Keratinocyte (primary cell): ENCODE measurements at regions not wholly inside any gene's neighbourhood (a gene's known extent, or its start where the extent isn't known, plus 50 kb on each side); places are given as distances from the start of the nearest gene placed in this dataset.
"Not testable (repeated sequence)": the region's sequence is repeated elsewhere in the genome, so short reads cannot be mapped to it uniquely, and the experiment has no call there.

ENCODE experiments used
- EZH2 ChIP-seq: IDR thresholded peaks from one replicate; pipeline ENCODE4 v1.6.1; 2012; ENCODE audit warnings: inconsistent platforms, mild to moderate bottlenecking, low read length, moderate library complexity
- TF ChIP-seq, protein P1 (sequence below), 3 experiments: IDR thresholded peaks in 1 of 3; conservative IDR thresholded peaks in 1 of 3; optimal IDR thresholded peaks in 1 of 3; 2 replicates in 2 of 3; 3 replicates in 1 of 3; pipeline versions ENCODE3 to v1.5.1; 2011; ENCODE audit warnings: low read length in 3 of 3, mild to moderate bottlenecking in 3 of 3, moderate library complexity in 2 of 3, control low read depth in 1 of 3, inconsistent platforms in 1 of 3; ENCODE audit not compliant: insufficient read depth in 2 of 3; ENCODE audit errors: extremely low read depth in 1 of 3

DNA sequence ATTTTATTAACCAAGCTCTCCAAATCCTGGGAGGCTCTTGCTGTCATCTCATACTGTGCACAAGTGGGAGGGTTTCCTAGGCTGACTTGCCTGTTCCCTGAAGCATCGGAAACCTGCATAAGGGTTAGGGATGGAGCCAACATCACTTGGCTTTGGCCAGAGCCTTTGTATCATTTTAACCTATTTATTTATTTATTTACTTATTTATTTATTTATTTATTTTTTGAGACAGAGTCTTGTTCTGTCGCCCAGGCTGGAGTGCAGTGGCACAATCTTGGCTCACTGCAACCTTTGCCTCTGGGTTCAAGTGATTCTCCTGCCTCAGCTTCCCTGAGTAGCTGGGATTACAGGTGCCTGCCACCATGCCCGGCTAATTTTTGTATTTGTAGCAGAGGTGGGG lies 645.9 kb downstream of the TYW1 start:
- TF ChIP-seq, protein P1, sequence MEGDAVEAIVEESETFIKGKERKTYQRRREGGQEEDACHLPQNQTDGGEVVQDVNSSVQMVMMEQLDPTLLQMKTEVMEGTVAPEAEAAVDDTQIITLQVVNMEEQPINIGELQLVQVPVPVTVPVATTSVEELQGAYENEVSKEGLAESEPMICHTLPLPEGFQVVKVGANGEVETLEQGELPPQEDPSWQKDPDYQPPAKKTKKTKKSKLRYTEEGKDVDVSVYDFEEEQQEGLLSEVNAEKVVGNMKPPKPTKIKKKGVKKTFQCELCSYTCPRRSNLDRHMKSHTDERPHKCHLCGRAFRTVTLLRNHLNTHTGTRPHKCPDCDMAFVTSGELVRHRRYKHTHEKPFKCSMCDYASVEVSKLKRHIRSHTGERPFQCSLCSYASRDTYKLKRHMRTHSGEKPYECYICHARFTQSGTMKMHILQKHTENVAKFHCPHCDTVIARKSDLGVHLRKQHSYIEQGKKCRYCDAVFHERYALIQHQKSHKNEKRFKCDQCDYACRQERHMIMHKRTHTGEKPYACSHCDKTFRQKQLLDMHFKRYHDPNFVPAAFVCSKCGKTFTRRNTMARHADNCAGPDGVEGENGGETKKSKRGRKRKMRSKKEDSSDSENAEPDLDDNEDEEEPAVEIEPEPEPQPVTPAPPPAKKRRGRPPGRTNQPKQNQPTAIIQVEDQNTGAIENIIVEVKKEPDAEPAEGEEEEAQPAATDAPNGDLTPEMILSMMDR (optimal IDR thresholded peaks at IDR 0.05 in 1 of 3, IDR thresholded peaks at IDR 0.05 in 1 of 3, conservative IDR thresholded peaks at IDR 0.05 in 1 of 3; ENCODE audit: extremely low read depth in 1 of 3, insufficient read depth in 2 of 3, low read length in 3 of 3): not testable (repeated sequence)
- TF ChIP-seq EZH2: not testable (repeated sequence)
